NOMO-1 treated with dmso at 0.1 percent for 144 hours (cell line): ENCODE measurements at regions not wholly inside any gene's neighbourhood (a gene's known extent, or its start where the extent isn't known, plus 50 kb on each side); places are given as distances from the start of the nearest gene placed in this dataset.

Experiments
- DNase-seq: peaks from one replicate; lab custom pipeline; 2025; ENCODE audit not compliant: unreplicated experiment; lab: John Stamatoyannopoulos, UW

DNA sequence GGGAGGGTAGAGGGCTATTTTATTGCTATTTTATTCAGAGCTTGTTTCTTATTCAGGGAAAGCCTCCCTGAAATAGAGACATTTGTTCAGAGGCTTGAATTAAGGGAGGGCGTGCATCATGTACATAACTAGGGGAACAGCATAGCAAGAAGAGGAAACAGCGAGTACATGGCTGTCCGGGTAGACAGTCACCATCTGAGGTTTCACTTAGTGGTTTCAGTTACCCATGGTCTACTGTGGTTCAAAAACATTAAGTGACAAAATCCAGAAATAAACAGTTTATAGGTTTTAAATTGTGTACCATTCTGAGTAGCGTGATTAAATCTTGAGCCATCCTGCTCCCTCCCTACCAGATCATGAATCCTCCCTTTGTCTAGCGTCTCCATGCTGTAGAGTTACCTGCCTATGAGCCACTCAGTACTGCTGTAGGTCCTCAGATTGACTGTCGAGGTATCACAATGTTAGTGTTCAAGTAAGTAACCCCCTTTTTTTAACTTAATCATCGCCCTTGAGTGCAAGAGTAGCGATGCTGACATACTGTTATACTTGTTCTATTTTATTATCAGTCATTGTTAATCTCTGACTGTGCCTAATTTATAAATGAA, 791.5 kb downstream of the TFAP2A start:
- DNase-seq: no peak

DNA sequence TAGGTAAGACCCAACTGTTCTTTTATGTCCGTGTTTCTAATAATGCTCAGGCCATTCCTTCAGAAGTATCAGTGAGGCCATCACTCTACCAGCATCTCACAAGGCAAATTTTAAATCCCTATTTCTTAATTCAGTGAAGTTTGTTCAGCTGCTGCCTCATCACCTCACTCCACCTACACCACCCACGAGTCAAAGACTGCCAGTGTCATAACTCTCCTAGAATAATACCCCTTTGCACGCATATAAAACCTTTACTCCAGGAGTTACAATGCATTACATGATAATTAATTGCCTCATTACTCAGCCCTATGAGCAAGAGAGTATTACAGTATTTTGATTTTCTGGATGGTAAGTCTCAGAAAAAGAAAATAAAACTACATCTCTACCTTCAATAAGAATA, 793.6 kb downstream of the TFAP2A start:
- DNase-seq: no peak

DNA sequence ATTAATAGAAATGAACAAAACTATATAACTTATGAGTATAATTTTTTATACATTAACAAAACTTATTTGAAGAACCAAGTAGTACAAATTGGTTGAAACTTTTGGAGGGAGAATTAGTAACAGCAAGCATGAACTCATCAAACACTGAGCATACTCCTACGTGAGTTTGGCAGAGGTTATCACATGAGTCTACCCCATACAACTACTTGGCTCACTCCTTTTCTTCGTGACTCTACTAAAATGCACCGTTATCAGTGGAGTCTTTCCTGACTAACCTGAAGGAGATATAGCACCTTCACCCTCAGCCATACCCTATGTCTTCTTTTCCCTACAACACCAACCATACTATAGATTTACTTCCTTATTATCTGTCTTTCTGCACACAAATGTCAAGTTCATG, 794.2 kb downstream of the TFAP2A start:
- DNase-seq: no peak

DNA sequence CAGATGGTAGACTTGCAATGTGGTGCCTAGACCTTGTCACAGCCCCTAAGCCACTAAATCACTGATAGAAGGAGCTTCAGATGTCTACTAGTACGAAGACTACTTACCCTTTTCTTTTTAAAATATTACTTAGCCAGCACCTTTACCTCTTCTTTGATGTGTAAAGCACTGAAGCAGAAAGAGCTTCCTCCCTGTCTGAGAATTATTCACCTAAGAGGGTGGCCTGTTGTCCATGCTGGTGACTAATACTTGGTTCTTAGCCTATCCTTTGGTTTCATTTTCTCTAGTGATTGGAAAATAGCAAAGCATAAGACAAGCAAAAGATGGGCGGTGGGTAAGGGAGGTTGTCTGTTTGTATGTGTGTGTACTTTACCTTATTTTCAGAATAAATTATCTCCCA, 794.6 kb downstream of the TFAP2A start:
- DNase-seq: no peak

DNA sequence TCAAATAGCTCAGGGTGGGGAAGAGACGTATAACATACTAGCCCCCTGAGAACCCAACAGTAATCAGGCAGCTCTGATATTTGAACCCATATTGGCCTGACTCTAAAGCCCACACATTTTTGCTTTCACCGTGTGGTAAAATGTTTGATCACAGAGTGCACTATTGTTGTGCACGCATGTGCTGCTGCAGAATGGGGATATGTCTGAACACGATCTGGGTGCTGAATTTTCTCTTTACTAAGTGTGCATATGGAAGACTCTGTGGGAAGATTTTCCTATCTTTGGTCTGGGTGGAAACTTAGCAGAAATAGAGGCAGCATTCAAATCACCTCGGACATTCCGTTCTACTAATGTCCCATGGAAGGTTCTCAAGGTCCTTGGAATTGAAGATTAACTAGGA, 800.1 kb downstream of the TFAP2A start:
- DNase-seq: no peak

DNA sequence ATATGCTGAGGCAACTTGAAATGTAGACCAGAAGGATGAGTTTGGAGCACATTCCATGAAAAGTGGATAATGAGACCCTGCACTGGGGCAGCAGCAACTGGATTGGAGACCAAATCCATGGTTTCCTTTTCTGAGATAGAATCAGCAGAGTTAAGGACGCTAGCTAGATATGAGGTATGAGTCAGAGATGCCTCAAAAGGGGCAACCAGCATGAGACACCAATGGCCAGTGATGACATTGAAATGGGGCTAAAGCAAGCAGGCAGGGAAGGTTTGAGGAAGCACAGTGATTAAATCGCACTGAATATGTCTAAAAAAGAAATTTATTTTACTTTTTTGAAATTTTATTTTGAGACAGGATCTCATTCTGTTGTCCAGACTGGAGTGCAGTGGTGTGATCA, 802.4 kb downstream of the TFAP2A start:
- DNase-seq: no peak

DNA sequence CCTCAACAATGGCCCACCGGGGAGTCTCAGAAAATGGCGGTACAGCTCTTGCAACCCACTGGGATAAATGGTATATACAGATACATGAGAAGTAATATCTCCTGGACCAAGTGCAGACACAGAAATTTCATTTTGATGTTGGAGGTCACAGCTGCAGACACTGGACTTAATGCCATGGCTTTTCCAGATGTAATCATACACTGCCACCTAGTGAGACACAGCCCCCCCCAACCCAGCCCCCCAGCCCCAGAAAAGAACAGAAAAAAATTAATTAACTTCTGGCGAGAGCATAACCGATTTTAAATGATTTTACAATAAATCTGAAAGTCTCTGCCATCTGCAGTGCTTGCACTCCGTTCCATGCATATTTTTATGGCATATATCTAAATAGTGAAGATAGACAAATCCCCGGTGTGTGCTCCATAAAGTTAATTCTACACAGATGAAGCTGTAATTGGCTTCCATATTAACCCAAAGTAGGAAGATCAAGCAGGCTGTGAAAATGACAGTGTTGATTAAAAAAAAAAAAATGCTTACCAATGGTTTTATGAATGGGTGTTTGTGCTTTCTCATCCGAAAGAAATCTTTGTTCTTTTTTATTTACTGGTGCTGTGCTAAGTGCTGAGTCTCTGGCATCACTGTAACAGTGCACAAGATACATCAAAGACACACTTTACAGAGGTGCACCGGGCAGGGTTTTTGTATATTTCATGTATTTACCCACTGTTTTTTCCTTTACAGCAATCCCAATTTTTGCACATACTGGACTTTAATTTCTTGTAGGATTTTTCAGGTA, 804.1 kb downstream of the TFAP2A start:
- DNase-seq: no peak

DNA sequence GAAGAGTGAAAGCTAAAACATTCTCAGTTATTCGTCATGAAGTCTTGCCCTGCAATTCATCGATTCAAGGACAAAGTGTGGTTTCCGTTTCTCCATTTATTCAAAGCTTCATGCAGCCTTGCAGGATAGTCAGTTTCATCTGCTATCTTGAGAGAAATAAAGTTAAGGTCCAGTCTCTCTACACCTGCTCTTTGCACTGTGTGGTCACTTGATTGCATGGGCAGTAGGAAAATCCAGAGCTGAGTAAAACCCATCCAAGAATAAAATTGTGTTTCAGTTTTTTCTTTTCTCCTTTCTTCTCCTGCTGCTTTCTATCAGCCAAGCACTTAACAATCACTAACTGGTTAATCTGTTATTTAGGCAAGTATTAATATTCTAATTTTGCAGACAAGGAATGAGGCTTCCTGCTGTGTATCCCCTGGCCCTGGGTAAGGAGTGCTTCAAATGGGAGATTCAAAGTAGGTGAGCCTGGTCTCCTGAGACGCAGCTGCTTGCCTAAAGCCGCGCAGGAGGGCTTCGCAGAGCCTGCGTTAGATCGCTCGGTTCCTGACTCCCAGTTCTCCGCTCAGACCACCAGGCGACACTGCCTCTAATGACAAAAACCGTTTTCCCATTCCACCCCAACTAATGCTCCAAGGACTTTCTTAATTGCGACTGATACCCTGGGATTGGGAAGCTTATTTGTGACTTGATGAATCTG, 808.3 kb downstream of the TFAP2A start:
- DNase-seq: no peak

DNA sequence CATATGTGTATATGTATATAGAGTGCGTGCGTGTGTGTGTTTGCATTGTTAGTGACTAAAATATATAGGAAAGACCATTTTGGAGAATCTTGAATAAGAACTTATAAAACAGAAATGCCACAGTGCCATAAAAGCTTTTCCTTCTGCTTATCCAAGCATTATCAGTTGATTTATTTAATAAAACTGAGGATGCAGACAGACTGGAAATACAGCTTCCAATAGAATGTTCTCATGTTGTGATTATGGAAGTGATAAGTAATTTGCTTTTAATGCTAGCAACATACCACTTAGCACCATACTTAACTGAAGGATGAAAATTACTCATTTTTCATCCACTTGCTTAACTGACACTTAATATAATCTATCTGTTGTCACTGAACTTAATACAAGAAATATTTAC, 820.1 kb downstream of the TFAP2A start:
- no peak for DNase-seq

DNA sequence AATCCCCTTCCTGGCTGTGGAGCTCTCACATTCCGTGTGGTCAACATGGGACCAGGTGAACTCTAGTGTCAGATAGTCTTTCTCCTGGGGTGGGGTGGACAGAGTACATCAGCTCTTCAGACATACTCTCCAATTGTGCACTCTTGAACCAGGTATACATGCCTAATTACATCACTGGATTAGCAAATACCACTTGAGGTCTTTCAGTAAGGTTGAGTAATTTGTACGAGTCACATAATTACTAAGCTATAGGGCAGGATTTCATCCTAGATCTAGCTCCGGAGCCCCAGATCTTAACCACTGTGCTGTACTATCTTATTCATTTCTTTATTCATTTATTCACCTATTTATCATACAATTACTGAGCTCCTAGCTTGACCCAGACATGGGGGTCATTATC, 821.3 kb downstream of the TFAP2A start:
- DNase-seq: no peak

DNA sequence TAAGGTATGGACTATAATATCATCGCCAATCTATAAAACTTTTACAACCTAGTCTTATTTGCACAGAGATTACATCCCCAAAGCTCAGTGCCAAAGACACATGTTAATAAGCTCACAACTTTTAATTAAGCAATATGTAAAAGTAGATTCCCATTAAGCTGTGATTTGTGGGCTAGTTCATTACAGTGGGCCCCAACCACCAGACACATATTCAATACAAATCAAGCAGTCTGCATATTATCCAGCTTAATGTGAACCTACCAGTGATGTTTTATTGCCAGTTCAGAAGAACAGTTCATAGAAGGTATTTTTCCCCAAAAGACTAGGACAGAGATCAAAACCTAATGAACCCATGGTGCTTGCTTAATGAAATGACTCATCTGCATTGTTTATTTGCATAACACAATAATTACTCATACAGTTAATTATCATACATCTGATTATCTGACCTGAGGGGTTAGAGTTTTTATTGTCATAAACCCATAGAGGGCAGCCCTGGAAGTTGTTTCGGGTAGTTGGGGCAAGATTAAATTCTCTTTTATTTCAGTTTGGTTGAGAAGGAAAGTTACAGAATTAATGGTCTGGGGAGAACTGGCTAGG, 831.0 kb downstream of the TFAP2A start:
- no peak for DNase-seq

DNA sequence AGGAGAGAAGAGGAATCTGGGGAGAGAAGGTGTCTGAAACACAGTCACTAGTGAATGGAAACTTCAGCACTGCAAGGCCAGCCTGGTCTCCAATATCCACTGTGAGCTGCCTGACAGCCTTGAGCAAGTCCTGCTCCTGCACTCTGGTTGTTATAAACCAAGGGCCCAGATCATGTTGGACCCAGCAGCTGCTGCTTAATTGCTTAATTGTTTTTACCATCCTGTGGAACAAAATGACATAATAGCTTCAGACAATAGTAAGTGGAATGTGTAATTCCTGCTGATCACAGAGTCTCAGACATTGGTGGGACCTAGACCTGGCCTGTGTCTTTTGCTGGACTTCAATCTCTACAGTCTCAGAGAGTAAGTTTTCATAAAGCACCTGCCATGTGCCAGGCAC, 833.7 kb downstream of the TFAP2A start:
- DNase-seq: no peak

DNA sequence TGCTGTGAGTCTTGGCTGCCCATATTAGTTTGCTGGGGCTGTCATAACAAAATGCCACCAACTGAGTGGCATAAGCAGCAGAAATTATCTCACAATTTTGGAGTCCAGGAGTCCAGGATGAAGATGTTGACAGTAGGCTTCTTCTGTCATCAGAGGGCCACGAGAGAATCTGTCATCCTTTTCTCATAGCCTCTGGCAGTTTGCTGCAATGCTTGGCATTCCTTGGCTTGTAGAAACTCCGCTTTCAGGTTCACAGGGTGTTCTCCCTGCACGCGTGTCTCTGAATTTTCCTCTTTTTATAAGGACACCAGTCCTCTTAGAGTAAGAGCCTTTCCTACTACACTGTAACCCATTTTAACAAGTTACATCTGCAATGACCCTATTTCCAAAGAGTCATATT, 838.4 kb downstream of the TFAP2A start:
- no peak for DNase-seq

DNA sequence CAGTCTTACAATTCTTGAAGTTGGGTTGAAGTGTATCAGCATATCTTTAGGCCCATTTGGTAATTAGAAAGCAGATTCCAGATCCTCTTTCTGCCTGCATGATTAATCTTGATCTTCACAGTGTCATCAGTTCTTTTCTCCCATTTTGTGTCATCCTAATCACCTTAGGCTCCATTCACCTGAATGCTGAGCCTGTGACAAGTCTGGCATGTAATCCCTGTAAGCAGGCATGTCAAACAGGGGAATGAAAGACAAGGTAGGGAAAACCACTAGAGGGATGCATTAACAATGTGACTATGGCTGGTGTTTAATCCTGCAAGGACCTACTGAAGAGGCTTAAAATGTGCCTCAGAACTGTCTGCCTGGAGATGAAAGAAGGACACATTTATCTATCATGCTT, 848.8 kb downstream of the TFAP2A start:
- no peak for DNase-seq

DNA sequence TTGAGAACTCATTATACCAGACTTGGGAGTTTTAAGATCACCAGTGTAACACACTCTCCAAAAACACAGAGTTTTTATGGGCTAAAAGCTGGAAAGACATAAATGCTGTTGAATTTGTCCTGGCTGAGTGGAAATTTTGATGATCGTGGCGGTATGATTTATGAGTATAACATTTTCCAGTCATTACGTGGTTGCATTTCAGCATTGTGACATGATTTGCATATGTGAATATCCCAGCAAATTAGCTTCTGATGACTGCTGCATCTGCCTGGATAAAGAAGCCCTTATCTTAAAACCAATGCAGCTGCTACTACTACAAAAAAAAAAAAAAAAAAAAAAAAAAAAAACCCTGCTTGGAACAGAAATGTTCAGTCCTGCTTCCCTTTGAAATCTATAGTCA, 850.9 kb downstream of the TFAP2A start:
- DNase-seq: no peak

DNA sequence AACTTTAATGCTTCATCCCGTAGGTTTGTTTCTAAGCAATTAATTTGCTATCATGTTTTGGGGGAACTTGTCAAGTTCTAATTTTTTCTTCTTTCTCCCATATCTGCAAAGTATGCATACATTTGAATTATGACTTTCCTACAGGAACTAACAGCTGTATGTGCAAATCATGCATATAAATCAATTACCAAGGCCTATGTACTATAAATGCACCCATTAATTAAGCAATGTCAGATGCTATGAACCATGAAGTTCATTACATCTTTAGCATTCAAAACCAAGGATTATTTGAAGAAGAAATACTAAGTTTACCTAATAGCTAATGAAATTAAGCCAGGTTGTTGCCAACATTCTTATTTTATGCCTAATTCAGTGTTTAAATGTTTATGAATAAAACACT, 851.3 kb downstream of the TFAP2A start:
- DNase-seq: no peak

DNA sequence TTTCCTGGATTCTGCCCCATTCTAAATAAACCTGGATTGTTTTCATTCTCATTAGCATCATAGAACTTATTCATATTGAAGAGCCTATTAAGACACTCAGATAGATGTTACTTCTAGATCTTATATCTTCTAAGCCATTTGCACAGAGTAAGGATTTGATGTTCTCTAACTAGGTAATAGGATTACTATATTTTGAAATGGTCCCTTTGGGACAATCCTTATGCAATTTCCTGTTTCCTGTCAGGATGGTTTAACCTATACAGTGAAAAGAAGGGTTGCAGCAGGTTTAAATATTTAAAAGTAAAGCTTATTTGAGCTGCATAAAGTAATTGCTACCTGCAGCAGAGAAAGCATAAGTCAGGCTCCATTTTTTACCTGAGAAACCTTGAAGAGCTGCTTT, 860.1 kb downstream of the TFAP2A start:
- DNase-seq: no peak

DNA sequence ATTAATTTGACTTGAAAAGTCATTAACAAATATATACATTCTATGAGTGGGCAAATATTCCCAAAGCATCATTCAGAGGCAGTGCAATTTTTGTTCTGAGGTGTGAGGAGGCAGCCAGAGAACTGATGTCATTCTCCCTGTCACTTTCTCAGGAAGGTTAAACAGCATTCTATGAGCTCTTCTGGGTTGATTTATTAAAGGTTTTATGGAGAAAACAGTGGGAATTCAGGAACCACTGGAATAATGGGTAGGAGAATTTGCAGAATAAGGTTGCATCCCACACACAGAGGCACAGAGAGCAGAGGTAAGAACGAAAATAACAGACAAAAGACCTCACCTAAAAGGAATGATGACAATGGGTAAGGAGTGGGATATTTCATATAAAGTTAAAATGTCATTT, 860.6 kb downstream of the TFAP2A start:
- no peak for DNase-seq

DNA sequence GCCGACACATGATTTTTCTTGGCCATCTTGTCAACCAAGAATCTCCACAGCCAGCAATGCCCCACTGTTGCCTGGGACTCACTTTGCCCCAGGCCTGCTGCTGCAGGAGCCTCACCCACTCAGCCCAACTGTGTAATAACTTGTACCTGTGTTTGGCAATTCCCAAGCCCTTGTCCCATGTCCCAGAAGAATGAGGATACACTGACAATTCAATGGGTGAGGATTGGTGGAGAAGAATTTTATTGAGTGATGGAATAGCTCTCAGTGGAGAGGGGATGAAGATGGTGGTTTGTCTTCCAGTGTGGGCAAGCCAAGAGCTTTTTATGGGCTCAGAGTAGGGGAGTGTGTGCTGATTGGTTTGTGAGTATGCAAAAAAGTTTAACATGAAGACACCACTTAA, 861.9 kb downstream of the TFAP2A start:
- no peak for DNase-seq

DNA sequence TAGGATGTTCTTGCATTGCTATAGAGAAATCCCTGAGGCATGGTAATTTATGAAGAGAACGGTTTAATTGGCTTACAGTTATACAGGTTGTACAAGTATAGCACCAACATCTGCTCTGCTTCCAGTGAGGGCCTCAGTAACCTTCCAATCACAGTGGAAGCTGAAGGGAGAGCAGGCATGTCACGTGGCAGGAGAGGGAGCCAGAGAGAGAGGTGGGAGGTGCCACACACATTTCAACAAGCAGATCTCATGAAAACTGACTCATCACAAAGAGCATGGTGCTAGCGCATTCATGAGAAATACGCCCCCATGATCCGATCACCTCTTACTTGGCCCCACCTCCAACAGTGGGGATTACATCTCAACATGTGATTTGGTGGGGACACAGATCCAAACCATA, 871.2 kb downstream of the TFAP2A start:
- no peak for DNase-seq

DNA sequence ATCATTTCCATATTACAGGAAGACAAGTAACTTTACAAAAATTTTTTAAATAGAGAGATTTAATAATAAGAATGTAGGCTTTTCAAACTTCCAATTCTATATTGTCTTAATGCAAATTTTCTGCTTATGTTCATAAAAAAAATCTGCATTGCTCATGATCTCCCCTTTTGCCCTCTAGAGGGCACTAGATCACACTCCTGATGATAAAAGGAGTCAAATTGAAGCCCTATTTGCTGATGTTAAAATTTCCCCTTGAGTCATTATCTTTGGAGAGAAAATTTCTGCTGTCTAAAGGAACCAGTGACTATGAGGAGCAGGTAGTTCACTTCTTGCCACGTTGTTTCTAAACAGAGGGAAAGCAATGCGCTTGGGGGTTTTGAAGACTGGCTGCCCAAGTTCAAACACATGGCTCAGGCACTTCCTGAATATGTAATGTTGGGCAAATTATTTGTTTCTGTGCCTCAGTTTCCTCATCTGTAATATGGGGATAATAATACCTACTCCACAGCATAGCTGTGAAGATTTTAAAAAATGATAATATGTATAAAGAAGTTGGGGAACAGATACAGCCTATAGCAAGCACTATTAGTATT, 874.2 kb downstream of the TFAP2A start:
- peak; percentile 31 for DNase-seq

DNA sequence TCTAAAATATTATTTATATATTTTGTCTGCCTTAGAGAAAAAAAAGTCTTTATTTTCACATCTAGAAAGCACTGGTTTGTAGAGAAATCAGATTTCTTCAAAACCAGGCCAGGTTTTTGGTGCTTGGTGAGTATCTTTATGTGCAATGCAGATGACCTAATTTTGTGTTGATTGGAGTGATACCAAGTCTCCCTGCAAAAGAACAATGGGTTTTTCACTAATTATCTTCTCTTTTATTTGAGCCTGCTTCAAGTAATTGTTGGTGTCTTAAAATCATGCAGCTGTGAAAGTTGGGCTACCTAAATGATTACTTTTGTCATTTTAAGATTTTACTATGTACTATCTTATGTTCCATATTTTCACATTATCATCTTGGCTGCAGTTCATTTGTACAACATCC, 874.7 kb downstream of the TFAP2A start:
- DNase-seq: no peak
